ENCODE measurements at regions not wholly inside any gene's neighbourhood (a gene's known extent, or its start where the extent isn't known, plus 50 kb on each side); places are given as distances from the start of the nearest gene placed in this dataset.

DNA sequence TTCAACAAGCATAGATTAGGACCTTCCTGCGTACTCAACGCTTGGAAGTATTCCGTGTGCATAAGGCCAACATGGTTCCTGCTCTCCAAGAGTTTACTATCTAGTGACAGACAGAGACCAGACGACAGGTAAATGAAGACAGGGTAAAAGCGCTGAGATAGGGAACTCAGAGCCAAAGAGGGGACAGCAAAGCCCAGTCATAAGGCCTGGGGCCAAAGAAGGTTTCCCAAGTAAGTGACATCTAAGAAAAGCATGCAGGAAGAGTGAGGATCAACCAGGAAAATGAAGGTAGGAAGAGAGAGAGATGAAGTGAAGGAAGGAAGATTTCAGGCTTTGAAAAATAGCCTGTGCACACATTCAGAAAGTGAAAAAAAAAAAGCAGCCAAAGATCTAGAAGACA lies 76.9 kb upstream of the CDH20 start:
- Histone ChIP-seq H3K9me3 (ENCODE audit: control insufficient read depth in 1 of 2, low read length in 2 of 2) (no peaks in the 10 kb centered on the region), H3K4me1 (ENCODE audit: control insufficient read depth in 1 of 2, insufficient read depth in 2 of 2, low read length in 2 of 2) (no peaks in the 10 kb centered on the region), H3K9ac (ENCODE audit: low read depth in 1 of 2, low read length in 2 of 2) (no peak overlapping the region)

DNA sequence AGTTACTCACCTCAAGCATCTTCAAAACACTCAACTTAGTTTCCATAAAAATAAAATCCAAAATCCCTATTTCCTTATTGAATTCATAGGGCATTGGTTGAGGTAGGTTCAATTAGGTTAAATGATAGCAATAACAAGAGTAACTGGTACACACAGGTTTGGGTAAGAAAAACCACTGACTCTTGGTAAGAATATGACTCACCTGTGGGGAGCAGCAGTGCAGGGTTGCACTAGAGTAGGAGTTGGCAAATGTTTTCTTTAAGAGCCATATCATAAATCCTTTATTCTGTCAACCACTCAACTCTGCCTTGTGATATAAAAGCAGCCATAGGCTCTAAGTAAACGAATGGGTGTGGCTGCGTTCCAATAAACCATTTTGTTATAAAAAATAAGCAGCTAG lies 71.4 kb upstream of the CDH20 start:
- Histone ChIP-seq H3K9me3 (ENCODE audit: control insufficient read depth in 1 of 2, low read length in 2 of 2) (no peaks in the 10 kb centered on the region), H3K4me3 (ENCODE audit: low read depth in 1 of 2, low read length in 2 of 2) (no peak overlapping the region), H3K27me3 (ENCODE audit: control insufficient read depth in 1 of 2, insufficient read depth in 2 of 2, low read length in 2 of 2) (no peaks in the 10 kb centered on the region), H3K4me1 (ENCODE audit: control insufficient read depth in 1 of 2, insufficient read depth in 2 of 2, low read length in 2 of 2) (no peaks in the 10 kb centered on the region), H3K27ac (ENCODE audit: low read depth, low read length) (no peak overlapping the region), H3K36me3 (ENCODE audit: control insufficient read depth in 1 of 2, insufficient read depth in 2 of 2, low read length in 2 of 2) (no peaks in the 10 kb centered on the region), H3K9ac (ENCODE audit: low read depth in 1 of 2, low read length in 2 of 2) (no peak overlapping the region)

More for the DNA sequence above, 76.9 kb upstream of the CDH20 start:
- Histone ChIP-seq H3K36me3 (ENCODE audit: control insufficient read depth in 1 of 2, insufficient read depth in 2 of 2, low read length in 2 of 2) (no peaks in the 10 kb centered on the region), H3K27ac (ENCODE audit: low read depth, low read length) (no peak overlapping the region), H3K4me3 (ENCODE audit: low read depth in 1 of 2, low read length in 2 of 2) (no peak overlapping the region), H3K27me3 (ENCODE audit: control insufficient read depth in 1 of 2, insufficient read depth in 2 of 2, low read length in 2 of 2) (no peaks in the 10 kb centered on the region)

DNA sequence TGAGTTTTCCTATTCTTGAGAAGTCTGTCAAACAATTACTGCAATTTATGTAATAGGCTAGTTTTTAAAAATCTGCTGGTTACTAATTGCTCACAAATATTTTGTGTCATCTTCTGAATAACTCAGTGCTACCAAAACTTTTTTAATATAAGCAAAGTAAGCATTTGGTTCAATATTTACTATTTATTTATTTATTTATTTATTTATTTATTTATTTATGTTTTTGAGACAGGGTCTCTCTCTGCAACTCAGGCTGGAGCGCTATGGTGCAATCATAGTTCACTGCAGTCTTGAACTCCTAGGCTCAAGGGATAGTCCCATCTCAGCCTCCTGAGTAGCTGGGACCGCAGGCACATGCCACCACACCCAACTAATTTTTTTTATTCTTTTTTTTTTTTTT lies 60.4 kb upstream of the CDH20 start:
- H3K9ac ChIP-seq (ENCODE audit: low read depth in 1 of 2, low read length in 2 of 2) = no peak overlapping the region
- H3K36me3 ChIP-seq (ENCODE audit: control insufficient read depth in 1 of 2, insufficient read depth in 2 of 2, low read length in 2 of 2) = no peaks in the 10 kb centered on the region
- H3K27me3 ChIP-seq (ENCODE audit: control insufficient read depth in 1 of 2, insufficient read depth in 2 of 2, low read length in 2 of 2) = no peaks in the 10 kb centered on the region
- H3K4me3 ChIP-seq (ENCODE audit: low read depth in 1 of 2, low read length in 2 of 2) = no peak overlapping the region
- no peak overlapping the region for H3K27ac ChIP-seq (ENCODE audit: low read depth, low read length)
- no peaks in the 10 kb centered on the region for H3K9me3 ChIP-seq (ENCODE audit: control insufficient read depth in 1 of 2, low read length in 2 of 2)
- no peaks in the 10 kb centered on the region for H3K4me1 ChIP-seq (ENCODE audit: control insufficient read depth in 1 of 2, insufficient read depth in 2 of 2, low read length in 2 of 2)

DNA sequence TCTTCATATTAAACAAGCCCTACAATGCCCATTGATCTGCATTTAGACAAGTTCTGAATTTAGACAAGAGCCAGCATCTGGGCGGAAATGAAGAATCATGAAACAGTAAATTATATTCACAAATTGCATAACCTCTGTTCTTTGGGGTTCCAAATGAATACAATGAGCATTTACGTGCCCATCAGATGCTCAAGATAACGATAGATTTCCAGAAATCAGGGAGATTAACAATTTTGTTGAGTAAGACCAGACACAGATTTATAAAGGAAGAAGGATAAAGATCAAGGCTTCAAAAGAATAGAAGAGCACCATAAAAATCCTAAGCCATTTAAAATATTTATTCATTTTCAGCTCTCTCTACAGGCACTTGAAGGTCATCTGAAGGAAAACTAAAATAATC lies 59.7 kb upstream of the CDH20 start:
- no peak overlapping the region for H3K9ac ChIP-seq (ENCODE audit: low read depth in 1 of 2, low read length in 2 of 2)
- no peak overlapping the region for H3K27ac ChIP-seq (ENCODE audit: low read depth, low read length)
- no peaks in the 10 kb centered on the region for H3K9me3 ChIP-seq (ENCODE audit: control insufficient read depth in 1 of 2, low read length in 2 of 2)
- no peak overlapping the region for H3K4me3 ChIP-seq (ENCODE audit: low read depth in 1 of 2, low read length in 2 of 2)
- no peaks in the 10 kb centered on the region for H3K4me1 ChIP-seq (ENCODE audit: control insufficient read depth in 1 of 2, insufficient read depth in 2 of 2, low read length in 2 of 2)
- no peaks in the 10 kb centered on the region for H3K36me3 ChIP-seq (ENCODE audit: control insufficient read depth in 1 of 2, insufficient read depth in 2 of 2, low read length in 2 of 2)
- H3K27me3 ChIP-seq (ENCODE audit: control insufficient read depth in 1 of 2, insufficient read depth in 2 of 2, low read length in 2 of 2) = no peaks in the 10 kb centered on the region

DNA sequence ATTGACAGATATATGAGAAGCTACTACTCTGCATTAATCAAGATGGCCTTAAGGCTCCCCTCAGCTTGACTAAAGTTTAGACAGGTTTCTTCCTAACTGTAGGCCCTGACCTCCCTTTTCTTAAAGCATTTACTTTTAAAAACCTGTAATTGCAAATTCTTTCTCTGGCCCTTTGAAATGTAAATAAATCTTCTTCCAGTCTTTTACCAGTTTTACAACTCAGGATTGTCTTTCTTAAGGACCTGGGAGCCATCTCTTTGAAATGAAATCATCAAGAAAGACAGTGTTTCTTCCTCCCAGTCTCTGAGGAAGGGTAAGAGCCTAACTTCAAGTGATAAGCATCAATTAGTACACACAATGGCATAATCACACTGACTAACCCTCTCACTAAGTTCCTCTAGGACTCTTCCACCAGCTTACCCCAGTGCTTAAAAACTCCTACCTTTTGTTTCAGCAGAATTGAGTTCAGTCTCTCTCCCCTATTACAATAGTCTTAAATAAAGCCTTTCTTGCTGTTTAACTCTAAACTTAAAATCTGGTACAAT lies 58.7 kb upstream of the CDH20 start:
- H3K27me3 ChIP-seq (ENCODE audit: control insufficient read depth in 1 of 2, insufficient read depth in 2 of 2, low read length in 2 of 2) = no peaks in the 10 kb centered on the region
- no peaks in the 10 kb centered on the region for H3K4me1 ChIP-seq (ENCODE audit: control insufficient read depth in 1 of 2, insufficient read depth in 2 of 2, low read length in 2 of 2)
- H3K36me3 ChIP-seq (ENCODE audit: control insufficient read depth in 1 of 2, insufficient read depth in 2 of 2, low read length in 2 of 2) = no peaks in the 10 kb centered on the region
- no peak overlapping the region for H3K4me3 ChIP-seq (ENCODE audit: low read depth in 1 of 2, low read length in 2 of 2)
- H3K27ac ChIP-seq (ENCODE audit: low read depth, low read length) = no peak overlapping the region
- H3K9me3 ChIP-seq (ENCODE audit: control insufficient read depth in 1 of 2, low read length in 2 of 2) = no peaks in the 10 kb centered on the region
- H3K9ac ChIP-seq (ENCODE audit: low read depth in 1 of 2, low read length in 2 of 2) = no peak overlapping the region

DNA sequence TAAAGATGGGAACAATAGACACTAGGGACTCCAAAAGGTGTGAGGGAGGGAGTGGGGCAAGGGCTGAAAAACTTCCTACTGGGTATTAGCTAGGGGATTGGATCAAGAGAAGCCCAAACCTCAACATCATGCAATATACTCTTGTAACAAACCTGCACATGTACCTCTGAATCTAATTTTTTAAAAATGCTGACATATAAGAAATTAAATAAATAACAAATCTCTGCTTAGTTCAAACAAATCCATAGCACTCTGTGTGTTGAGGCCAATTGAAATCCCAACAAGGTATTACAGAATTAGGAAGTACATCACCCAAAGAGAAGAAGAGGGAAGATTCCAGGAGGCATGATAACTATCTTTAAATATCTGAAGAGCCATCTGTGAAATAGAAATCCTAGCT lies 55.4 kb upstream of the CDH20 start:
- Histone ChIP-seq H3K36me3 (ENCODE audit: control insufficient read depth in 1 of 2, insufficient read depth in 2 of 2, low read length in 2 of 2) (no peaks in the 10 kb centered on the region), H3K27me3 (ENCODE audit: control insufficient read depth in 1 of 2, insufficient read depth in 2 of 2, low read length in 2 of 2) (no peaks in the 10 kb centered on the region), H3K9me3 (ENCODE audit: control insufficient read depth in 1 of 2, low read length in 2 of 2) (peaks cover 0 to 6% of the 10 kb centered on the region in 2 donors), H3K9ac (ENCODE audit: low read depth in 1 of 2, low read length in 2 of 2) (no peak overlapping the region), H3K4me1 (ENCODE audit: control insufficient read depth in 1 of 2, insufficient read depth in 2 of 2, low read length in 2 of 2) (no peaks in the 10 kb centered on the region), H3K4me3 (ENCODE audit: low read depth in 1 of 2, low read length in 2 of 2) (no peak overlapping the region), H3K27ac (ENCODE audit: low read depth, low read length) (no peak overlapping the region)

DNA sequence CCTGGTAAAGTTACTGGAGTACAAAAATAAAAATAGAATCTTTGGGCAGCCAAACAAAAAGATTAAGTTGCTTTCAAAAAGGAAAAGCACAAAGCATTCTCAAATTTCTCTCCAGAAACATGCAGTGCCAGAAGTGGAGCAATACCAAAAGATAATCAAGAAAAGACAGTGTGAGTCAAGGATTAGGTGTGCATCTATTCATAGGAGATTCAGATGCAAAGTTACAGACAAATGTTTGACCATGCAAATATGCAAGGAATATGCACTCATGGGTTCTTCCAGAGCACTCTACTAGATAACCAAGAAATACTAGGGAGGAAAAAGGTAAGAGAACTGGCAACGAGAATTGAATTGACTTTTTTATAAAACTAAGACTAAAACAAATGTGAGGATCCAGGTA lies 51.8 kb upstream of the CDH20 start:
- Histone ChIP-seq H3K4me3 (ENCODE audit: low read depth in 1 of 2, low read length in 2 of 2) (no peak overlapping the region), H3K36me3 (ENCODE audit: control insufficient read depth in 1 of 2, insufficient read depth in 2 of 2, low read length in 2 of 2) (no peaks in the 10 kb centered on the region), H3K9ac (ENCODE audit: low read depth in 1 of 2, low read length in 2 of 2) (no peak overlapping the region), H3K4me1 (ENCODE audit: control insufficient read depth in 1 of 2, insufficient read depth in 2 of 2, low read length in 2 of 2) (no peaks in the 10 kb centered on the region), H3K27ac (ENCODE audit: low read depth, low read length) (no peak overlapping the region), H3K9me3 (ENCODE audit: control insufficient read depth in 1 of 2, low read length in 2 of 2) (peaks cover 0 to 6% of the 10 kb centered on the region in 2 donors), H3K27me3 (ENCODE audit: control insufficient read depth in 1 of 2, insufficient read depth in 2 of 2, low read length in 2 of 2) (no peaks in the 10 kb centered on the region)

DNA sequence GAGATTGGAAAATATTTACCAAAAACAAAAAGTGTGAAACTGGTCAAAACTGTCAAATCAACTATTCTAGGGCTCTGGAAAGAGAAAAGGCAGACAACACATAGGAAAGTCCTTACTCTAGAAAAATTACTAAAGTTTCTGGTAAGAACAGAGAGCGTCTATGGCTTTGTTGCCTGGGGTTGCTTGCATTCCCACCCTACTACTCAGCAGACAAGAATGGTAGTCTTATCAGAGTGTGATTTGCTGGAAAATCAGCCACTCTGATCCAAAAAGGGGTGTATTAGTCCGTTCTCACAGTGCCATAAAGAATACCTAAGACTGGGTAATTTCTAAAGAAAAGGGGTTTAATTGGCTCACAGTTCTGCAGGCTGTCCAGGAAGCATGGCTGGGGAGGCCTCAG lies 50.3 kb upstream of the CDH20 start:
- H3K27ac ChIP-seq (ENCODE audit: low read depth, low read length) = no peak overlapping the region
- no peak overlapping the region for H3K4me3 ChIP-seq (ENCODE audit: low read depth in 1 of 2, low read length in 2 of 2)
- H3K36me3 ChIP-seq (ENCODE audit: control insufficient read depth in 1 of 2, insufficient read depth in 2 of 2, low read length in 2 of 2) = no peaks in the 10 kb centered on the region
- no peak overlapping the region for H3K9ac ChIP-seq (ENCODE audit: low read depth in 1 of 2, low read length in 2 of 2)
- peaks cover 0 to 6% of the 10 kb centered on the region in 2 donors for H3K9me3 ChIP-seq (ENCODE audit: control insufficient read depth in 1 of 2, low read length in 2 of 2)
- H3K4me1 ChIP-seq (ENCODE audit: control insufficient read depth in 1 of 2, insufficient read depth in 2 of 2, low read length in 2 of 2) = no peaks in the 10 kb centered on the region
- H3K27me3 ChIP-seq (ENCODE audit: control insufficient read depth in 1 of 2, insufficient read depth in 2 of 2, low read length in 2 of 2) = no peaks in the 10 kb centered on the region
